ENCODE measurements at regions not wholly inside any gene's neighbourhood (a gene's known extent, or its start where the extent isn't known, plus 50 kb on each side); places are given as distances from the start of the nearest gene placed in this dataset.

GRCh38 chr10:43959364-43960134 lies 310.9 kb upstream of the ZNF32 start:
- Histone ChIP-seq H3K4me1 (peaks cover 0 to 27% (median 18%) of the 10 kb centered on the region in 3 donors), H3K36me3 (no peaks in the 10 kb centered on the region), H3K27me3 (no peaks in the 10 kb centered on the region), H3K4me3 (no peak overlapping the region), H3K27ac (no peak overlapping the region), H3K9me3 (no peaks in the 10 kb centered on the region)
- DNase-seq: no peak
- TF ChIP-seq POLR2A (IDR thresholded peaks at IDR 0.05) (no peak), CTCF (IDR thresholded peaks at IDR 0.05) (no peak)
- WGBS, 2 donors: 46 to 55% methylated on average over 7 to 11 of the region's 11 CpGs
- intact Hi-C loops (cut with DNase I): no loop called here

GRCh38 chr10:43958964-43959363 lies 310.3 kb upstream of the ZNF32 start:
- 74 to 81% methylated on average over 3 to 6 of the region's 6 CpGs for WGBS, 2 donors

GRCh38 chr10:43958071-43958432 lies 309.4 kb upstream of the ZNF32 start:
- TF ChIP-seq CTCF (IDR thresholded peaks at IDR 0.05) (no peak), POLR2A (IDR thresholded peaks at IDR 0.05) (no peak)
- peaks cover 0 to 12% (median 5%) of the 10 kb centered on the region in 3 donors for H3K4me1 ChIP-seq
- DNase-seq: no peak

More at GRCh38 chr10:43958964-43959363, 310.3 kb upstream of the ZNF32 start:
- intact Hi-C loops (cut with DNase I): no loop called here
- H3K36me3 ChIP-seq: no peaks in the 10 kb centered on the region
- no peak overlapping the region for H3K4me3 ChIP-seq
- no peaks in the 10 kb centered on the region for H3K27me3 ChIP-seq
- no peak for DNase-seq
- no peaks in the 10 kb centered on the region for H3K9me3 ChIP-seq
- H3K27ac ChIP-seq: no peak overlapping the region
- TF ChIP-seq CTCF (IDR thresholded peaks at IDR 0.05) (no peak), POLR2A (IDR thresholded peaks at IDR 0.05) (no peak)
- H3K4me1 ChIP-seq: peaks cover 0 to 22% (median 12%) of the 10 kb centered on the region in 3 donors

GRCh38 chr10:43957267-43958070 lies 308.8 kb upstream of the ZNF32 start:
- Histone ChIP-seq H3K4me1 (peaks cover 0 to 7% (median 1%) of the 10 kb centered on the region in 3 donors), H3K36me3 (no peaks in the 10 kb centered on the region), H3K4me3 (no peak overlapping the region), H3K27me3 (no peaks in the 10 kb centered on the region), H3K27ac (no peak overlapping the region), H3K9me3 (no peaks in the 10 kb centered on the region)
- no peak for TF ChIP-seq CTCF (IDR thresholded peaks at IDR 0.05)
- no peak for DNase-seq
- intact Hi-C loops (cut with DNase I): no loop called here
- 88 to 91% methylated on average over 3 to 4 of the region's 6 CpGs for WGBS, 2 donors

More at GRCh38 chr10:43958071-43958432, 309.4 kb upstream of the ZNF32 start:
- intact Hi-C loops (cut with DNase I): no loop called here
- Histone ChIP-seq H3K27ac (no peak overlapping the region), H3K27me3 (no peaks in the 10 kb centered on the region), H3K9me3 (no peaks in the 10 kb centered on the region), H3K36me3 (no peaks in the 10 kb centered on the region), H3K4me3 (no peak overlapping the region)
- WGBS, 2 donors: 63 to 100% methylated on average over 2 of the region's 6 CpGs

GRCh38 chr10:43955978-43956377 lies 307.3 kb upstream of the ZNF32 start:
- H3K36me3 ChIP-seq: no peaks in the 10 kb centered on the region
- H3K27ac ChIP-seq: no peak overlapping the region
- H3K27me3 ChIP-seq: no peaks in the 10 kb centered on the region
- no peak for DNase-seq
- intact Hi-C loops (cut with DNase I): no loop called here
- peaks cover 0 to under 1% (median 0%) of the 10 kb centered on the region in 3 donors for H3K4me1 ChIP-seq
- H3K4me3 ChIP-seq: no peak overlapping the region
- no peak for TF ChIP-seq POLR2A (IDR thresholded peaks at IDR 0.05)
- TF ChIP-seq CTCF (IDR thresholded peaks at IDR 0.05): no peak
- no peaks in the 10 kb centered on the region for H3K9me3 ChIP-seq
- WGBS, 2 donors: 41 to 44% methylated on average over 2 of the region's 3 CpGs
